HG03442 (cell line): ENCODE measurements at regions not wholly inside any gene's neighbourhood (a gene's known extent, or its start where the extent isn't known, plus 50 kb on each side); places are given as distances from the start of the nearest gene placed in this dataset.

Experiments used
- ATAC-seq: cut with Tn5 transposase; IDR thresholded peaks from one replicate; pipeline ENCODE4 v1.9.1; 2021; ENCODE audit warnings: mild to moderate bottlenecking, moderate library complexity; ENCODE audit not compliant: unreplicated experiment

GRCh38 chr7:42858570-42858969 is 53.3 kb downstream of the C7orf25 start:
- ATAC-seq, result no peak

GRCh38 chr7:42856605-42856987 is 55.3 kb downstream of the C7orf25 start:
- ATAC-seq, result no peak

GRCh38 chr7:42854571-42855118 is 57.2 kb downstream of the C7orf25 start:
- no peak for ATAC-seq

- no peak for ATAC-seq
These were observed 59.3 kb downstream of the C7orf25 start for GRCh38 chr7:42852531-42852930.

GRCh38 chr7:42843205-42843800 is 68.6 kb downstream of the C7orf25 start:
- peak; percentile 59 for ATAC-seq

GRCh38 chr7:42834676-42835075 is 77.2 kb downstream of the C7orf25 start:
- ATAC-seq, result no peak

GRCh38 chr7:42833411-42833810 is 78.5 kb downstream of the C7orf25 start:
- no peak for ATAC-seq

GRCh38 chr7:42832667-42833066 is 79.2 kb downstream of the C7orf25 start:
- ATAC-seq, result no peak

- ATAC-seq, result no peak
These were observed 80.0 kb downstream of the C7orf25 start for GRCh38 chr7:42831718-42832522.

- no peak for ATAC-seq
These were observed 80.7 kb downstream of the C7orf25 start for GRCh38 chr7:42831006-42831717.

GRCh38 chr7:42812779-42813178 is 99.1 kb downstream of the C7orf25 start:
- ATAC-seq, result no peak

- ATAC-seq, result no peak
These were observed 106.3 kb downstream of the C7orf25 start for GRCh38 chr7:42805601-42806000.

- no peak for ATAC-seq
These were observed 117.2 kb downstream of the C7orf25 start for GRCh38 chr7:42794673-42795072.

GRCh38 chr7:42792841-42793240 is 119.0 kb downstream of the C7orf25 start:
- no peak for ATAC-seq

- ATAC-seq, result no peak
These were observed 121.7 kb downstream of the C7orf25 start for GRCh38 chr7:42790196-42790595.

GRCh38 chr7:42774436-42774835 is 137.4 kb downstream of the C7orf25 start:
- ATAC-seq, result no peak

- no peak for ATAC-seq
These were observed 141.8 kb downstream of the C7orf25 start for GRCh38 chr7:42770114-42770513.

GRCh38 chr7:42768045-42768444 is 143.8 kb downstream of the C7orf25 start:
- no peak for ATAC-seq

- ATAC-seq, result no peak
These were observed 145.0 kb downstream of the C7orf25 start for GRCh38 chr7:42766782-42767423.

GRCh38 chr7:42765931-42766330 is 145.9 kb downstream of the C7orf25 start:
- no peak for ATAC-seq

- no peak for ATAC-seq
These were observed 148.7 kb downstream of the C7orf25 start for GRCh38 chr7:42763137-42763551.
